Neuronal stem cell (in vitro differentiated cells): ENCODE measurements at regions not wholly inside any gene's neighbourhood (a gene's known extent, or its start where the extent isn't known, plus 50 kb on each side); places are given as distances from the start of the nearest gene placed in this dataset.
"Not testable (repeated sequence)": the region's sequence is repeated elsewhere in the genome, so short reads cannot be mapped to it uniquely, and the experiment has no call there.

Experiments
- DNase-seq: peaks from one replicate; pipeline ENCODE4 v3.0.0-alpha.2; 2013; ENCODE audit warnings: low spot score
- H2AFZ ChIP-seq: one replicate; pipeline ENCODE4 v1.6.1; 2013; ENCODE audit warnings: mild to moderate bottlenecking, low read length, inconsistent platforms
- H2AK5ac ChIP-seq: 2 replicates; pipeline ENCODE4 v1.6.1; 2013; ENCODE audit warnings: low read depth, mild to moderate bottlenecking, inconsistent platforms, low read length, moderate library complexity, mixed read lengths
- H2BK120ac ChIP-seq: 2 replicates; pipeline ENCODE4 v1.6.1; 2013; ENCODE audit warnings: low read depth, mild to moderate bottlenecking, inconsistent platforms, low read length, moderate library complexity, mixed read lengths
- H2BK12ac ChIP-seq: one replicate; pipeline ENCODE4 v1.6.1; 2013; ENCODE audit warnings: low read length, inconsistent platforms
- H2BK15ac ChIP-seq: 2 replicates; pipeline ENCODE4 v1.6.1; 2013; ENCODE audit warnings: mild to moderate bottlenecking, low read length, inconsistent platforms, mixed read lengths
- H2BK5ac ChIP-seq: one replicate; pipeline ENCODE4 v1.6.1; 2013; ENCODE audit warnings: inconsistent platforms, mild to moderate bottlenecking, low read length, moderate library complexity
- H3K14ac ChIP-seq: one replicate; pipeline ENCODE4 v1.6.1; 2013; ENCODE audit warnings: low read length, inconsistent platforms
- H3K18ac ChIP-seq: 2 replicates; pipeline ENCODE4 v1.6.1; 2013; ENCODE audit warnings: low read length, inconsistent platforms
- H3K23ac ChIP-seq: 2 replicates; pipeline ENCODE4 v1.6.1; 2013; ENCODE audit warnings: low read depth, mild to moderate bottlenecking, mixed read lengths, low read length, inconsistent platforms; ENCODE audit not compliant: poor library complexity
- H3K27ac ChIP-seq: replicated peaks from 3 replicates; pipeline ENCODE4 v1.5.1; 2013; ENCODE audit warnings: low read length, inconsistent platforms
- H3K27me3 ChIP-seq, 3 experiments: 2 replicates each; pipeline ENCODE4 v1.6.1; 2013; ENCODE audit warnings: low read length in 3 of 3, mild to moderate bottlenecking in 2 of 3, inconsistent platforms in 1 of 3, low read depth in 1 of 3, mixed read lengths in 1 of 3, moderate library complexity in 1 of 3; ENCODE audit not compliant: control insufficient read depth in 3 of 3, insufficient read depth in 3 of 3
- H3K36me3 ChIP-seq, 2 donors: replicated peaks in 1 of 2; 2 replicates each; pipeline ENCODE4 v1.6.1; 2013; ENCODE audit warnings: low read length in 2 of 2; ENCODE audit not compliant: control insufficient read depth in 2 of 2, insufficient read depth in 2 of 2
- H3K4ac ChIP-seq: 2 replicates; pipeline ENCODE4 v1.6.1; 2013; ENCODE audit warnings: inconsistent platforms, mild to moderate bottlenecking, low read length, moderate library complexity
- H3K4me1 ChIP-seq, 2 donors: 1 replicate in 1 of 2; 2 replicates in 1 of 2; pipeline ENCODE4 v1.6.1; 2013; ENCODE audit warnings: low read length in 2 of 2, low read depth in 1 of 2; ENCODE audit not compliant: control insufficient read depth in 2 of 2, insufficient read depth in 1 of 2
- H3K4me2 ChIP-seq: one replicate; pipeline ENCODE4 v1.6.1; 2013; ENCODE audit warnings: mild to moderate bottlenecking, low read length, inconsistent platforms; ENCODE audit not compliant: insufficient read depth, poor library complexity, severe bottlenecking
- H3K4me3 ChIP-seq, 2 donors: 2 replicates each; pipeline ENCODE4 v1.5.1; 2013; ENCODE audit warnings: low read length in 2 of 2, mild to moderate bottlenecking in 2 of 2, inconsistent platforms in 1 of 2, moderate library complexity in 1 of 2
- H3K79me1 ChIP-seq: one replicate; pipeline ENCODE4 v1.6.1; 2013; ENCODE audit warnings: low read depth, mild to moderate bottlenecking, inconsistent platforms, low read length, moderate library complexity
- H3K9ac ChIP-seq: one replicate; pipeline ENCODE4 v1.6.1; 2013; ENCODE audit warnings: mild to moderate bottlenecking, low read depth, low read length, inconsistent platforms; ENCODE audit not compliant: poor library complexity
- H3K9me3 ChIP-seq, 2 donors: replicated peaks in 1 of 2; 2 replicates each; pipeline versions ENCODE3 to v1.6.1; 2013; ENCODE audit warnings: low read length in 2 of 2, mild to moderate bottlenecking in 2 of 2, inconsistent platforms in 1 of 2, low read depth in 1 of 2, mixed read lengths in 1 of 2, moderate library complexity in 1 of 2; ENCODE audit not compliant: control insufficient read depth in 2 of 2, insufficient read depth in 1 of 2
- H4K8ac ChIP-seq: one replicate; pipeline ENCODE4 v1.6.1; 2013; ENCODE audit warnings: low read depth, mild to moderate bottlenecking, inconsistent platforms, low read length, moderate library complexity
- H4K91ac ChIP-seq: one replicate; pipeline ENCODE4 v1.6.1; 2013; ENCODE audit warnings: low read length, low read depth, mild to moderate bottlenecking, inconsistent platforms; ENCODE audit not compliant: poor library complexity
- WGBS, 2 donors: extraction: QIAGEN DNeasy Blood & Tissue Kit; methylation state at CpG; one replicate each; pipeline ENCODE4 v1.1.7; 2013; ENCODE audit warnings: missing lambda C conversion rate in 2 of 2, mixed read lengths in 1 of 2; ENCODE audit not compliant: insufficient read length in 2 of 2, insufficient replicate concordance in 1 of 2; ENCODE audit errors: extremely low coverage in 2 of 2; 5-methylcytosine and 5-hydroxymethylcytosine counted together

DNA sequence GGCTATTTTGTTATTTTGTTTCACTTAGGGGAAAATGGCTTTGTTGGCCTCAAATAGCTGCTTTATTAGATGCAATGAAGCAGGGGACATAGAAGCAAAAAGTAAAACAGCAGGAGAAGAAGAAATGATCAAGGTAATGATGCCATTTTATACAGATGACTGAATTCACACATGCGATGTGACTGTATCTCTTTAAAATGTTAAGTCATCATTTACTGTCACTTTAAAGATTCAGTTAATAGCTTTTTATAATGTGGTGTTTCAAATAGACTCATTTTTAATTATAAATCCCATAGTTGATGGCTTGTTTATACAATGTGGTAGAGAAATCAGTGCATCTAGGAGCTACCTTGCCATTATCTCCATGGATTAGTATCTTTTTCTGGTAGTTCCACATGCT lies 863.9 kb upstream of the DEFB115 start:
- H3K4me3 ChIP-seq, H2BK12ac ChIP-seq, H3K4me2 ChIP-seq, H3K9ac ChIP-seq, H3K4ac ChIP-seq, H3K23ac ChIP-seq, H4K8ac ChIP-seq, H4K91ac ChIP-seq, DNase-seq, H2AFZ ChIP-seq, H2AK5ac ChIP-seq, H3K9me3 ChIP-seq, H3K36me3 ChIP-seq, H3K79me1 ChIP-seq, H3K27ac ChIP-seq, H2BK15ac ChIP-seq, H2BK120ac ChIP-seq, H3K4me1 ChIP-seq, H3K14ac ChIP-seq, H2BK5ac ChIP-seq, H3K18ac ChIP-seq, H3K27me3 ChIP-seq: not testable (repeated sequence)
- WGBS, 2 donors, result no CpG with 5 or more reads among the region's 1 CpG

DNA sequence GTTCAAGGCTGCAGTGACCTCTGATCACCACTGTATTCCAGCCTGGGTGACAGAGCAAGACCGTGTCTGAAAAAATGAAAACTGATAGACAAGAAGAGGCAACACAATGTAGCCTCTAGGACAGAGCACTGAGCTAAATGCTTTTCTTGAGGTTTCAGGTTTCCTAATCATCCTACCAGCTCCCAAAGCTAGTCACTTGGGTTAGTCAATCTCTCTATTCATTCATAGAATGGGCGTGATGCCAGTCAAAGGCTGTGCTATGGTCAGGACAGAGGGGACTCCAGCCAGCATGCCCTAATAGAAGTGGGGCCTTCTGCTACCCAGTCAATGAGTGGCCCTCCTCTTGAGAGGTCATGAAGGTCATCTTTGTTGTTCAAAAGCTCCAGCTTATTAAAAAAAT lies 860.4 kb upstream of the DEFB115 start:
- H2AK5ac ChIP-seq, H3K36me3 ChIP-seq, H3K79me1 ChIP-seq, H3K27me3 ChIP-seq, H2AFZ ChIP-seq, H4K91ac ChIP-seq, H3K9ac ChIP-seq, DNase-seq, H3K23ac ChIP-seq, H3K27ac ChIP-seq, H3K4me2 ChIP-seq, H3K4ac ChIP-seq, H3K14ac ChIP-seq, H3K4me3 ChIP-seq, H3K9me3 ChIP-seq, H3K4me1 ChIP-seq, H2BK15ac ChIP-seq, H2BK5ac ChIP-seq, H3K18ac ChIP-seq, H2BK12ac ChIP-seq, H4K8ac ChIP-seq, H2BK120ac ChIP-seq: not testable (repeated sequence)
- WGBS, 2 donors, result no CpG with 5 or more reads among the region's 2 CpGs

DNA sequence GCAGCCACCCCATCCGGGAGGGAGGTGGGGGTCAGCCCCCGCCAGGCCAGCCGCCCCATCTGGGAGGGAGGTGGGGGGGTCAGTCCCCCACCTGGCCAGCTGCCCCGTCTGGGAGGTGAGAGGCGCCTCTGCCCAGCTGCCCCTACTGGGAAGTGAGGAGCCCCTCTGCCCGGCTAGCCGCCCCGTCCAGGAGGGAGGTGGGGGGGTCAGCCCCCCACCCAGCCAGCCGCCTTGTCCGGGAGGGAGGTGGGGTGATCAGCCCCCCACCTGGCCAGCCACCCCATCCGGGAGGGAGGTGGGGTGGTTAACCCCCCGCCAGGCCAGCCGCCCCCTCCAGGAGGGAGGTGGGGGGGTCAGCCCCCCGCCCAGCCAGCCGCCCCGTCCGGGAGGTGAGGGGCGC lies 852.4 kb upstream of the DEFB115 start:
- not testable (repeated sequence) for H3K4me2 ChIP-seq, H2BK120ac ChIP-seq, H3K4ac ChIP-seq, H2BK15ac ChIP-seq, H2BK12ac ChIP-seq, H4K91ac ChIP-seq, H3K14ac ChIP-seq, H3K9ac ChIP-seq, H3K4me3 ChIP-seq, H2AK5ac ChIP-seq, H3K36me3 ChIP-seq, H3K9me3 ChIP-seq, DNase-seq, H2BK5ac ChIP-seq, H3K27me3 ChIP-seq, H2AFZ ChIP-seq, H4K8ac ChIP-seq, H3K27ac ChIP-seq, H3K23ac ChIP-seq, H3K4me1 ChIP-seq, H3K79me1 ChIP-seq, H3K18ac ChIP-seq
- WGBS, 2 donors, result no CpG with 5 or more reads among the region's 18 CpGs

DNA sequence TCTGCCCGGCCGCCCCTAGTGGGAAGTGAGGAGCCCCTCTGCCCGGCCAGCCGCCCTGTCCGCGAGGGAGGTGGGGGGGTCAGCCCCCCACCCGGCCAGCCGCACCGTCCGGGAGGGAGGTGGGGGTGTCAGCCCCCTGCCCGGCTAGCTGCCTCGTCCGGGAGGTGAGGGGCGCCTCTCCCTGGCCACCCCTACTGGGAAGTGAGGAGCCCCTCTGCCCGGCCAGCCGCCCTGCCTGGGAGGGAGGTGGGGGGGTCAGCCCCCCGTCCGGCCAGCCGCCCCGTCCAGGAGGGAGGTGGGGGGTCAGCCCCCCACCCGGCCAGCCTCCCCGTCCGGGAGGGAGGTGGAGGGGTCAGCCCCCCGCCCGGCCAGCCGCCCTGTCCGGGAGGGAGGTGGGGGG lies 851.9 kb upstream of the DEFB115 start:
- H3K36me3 ChIP-seq, H3K27ac ChIP-seq, H2BK12ac ChIP-seq, H3K79me1 ChIP-seq, H3K4me3 ChIP-seq, DNase-seq, H2BK120ac ChIP-seq, H3K18ac ChIP-seq, H2AK5ac ChIP-seq, H3K27me3 ChIP-seq, H3K4me2 ChIP-seq, H3K4ac ChIP-seq, H4K8ac ChIP-seq, H3K23ac ChIP-seq, H3K9me3 ChIP-seq, H4K91ac ChIP-seq, H3K4me1 ChIP-seq, H3K14ac ChIP-seq, H2BK5ac ChIP-seq, H3K9ac ChIP-seq, H2BK15ac ChIP-seq, H2AFZ ChIP-seq: not testable (repeated sequence)
- no CpG with 5 or more reads among the region's 27 CpGs for WGBS, 2 donors
